ENCODE measurements at regions not wholly inside any gene's neighbourhood (a gene's known extent, or its start where the extent isn't known, plus 50 kb on each side); places are given as distances from the start of the nearest gene placed in this dataset.

DNA sequence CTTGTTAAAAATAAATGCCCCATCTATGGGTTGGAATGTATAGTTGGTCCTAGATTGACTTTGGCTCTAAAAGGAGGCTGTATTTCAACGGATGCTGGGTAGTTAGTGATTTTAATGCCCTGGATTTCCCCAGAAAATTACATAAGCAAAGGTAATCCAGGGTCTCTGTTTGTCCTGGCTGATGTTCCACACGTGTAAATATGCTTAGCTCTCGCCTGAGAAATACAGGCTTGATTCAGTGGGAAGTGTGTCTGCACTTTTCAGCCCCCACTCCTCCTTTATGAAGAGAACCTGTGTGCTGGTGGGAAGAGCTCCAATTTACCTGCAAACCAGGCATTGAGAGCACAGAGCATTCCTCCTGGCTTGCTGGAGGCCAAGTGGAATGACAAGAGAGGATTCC lies 294.6 kb upstream of the CLINT1 start:
- TF ChIP-seq, protein P1, sequence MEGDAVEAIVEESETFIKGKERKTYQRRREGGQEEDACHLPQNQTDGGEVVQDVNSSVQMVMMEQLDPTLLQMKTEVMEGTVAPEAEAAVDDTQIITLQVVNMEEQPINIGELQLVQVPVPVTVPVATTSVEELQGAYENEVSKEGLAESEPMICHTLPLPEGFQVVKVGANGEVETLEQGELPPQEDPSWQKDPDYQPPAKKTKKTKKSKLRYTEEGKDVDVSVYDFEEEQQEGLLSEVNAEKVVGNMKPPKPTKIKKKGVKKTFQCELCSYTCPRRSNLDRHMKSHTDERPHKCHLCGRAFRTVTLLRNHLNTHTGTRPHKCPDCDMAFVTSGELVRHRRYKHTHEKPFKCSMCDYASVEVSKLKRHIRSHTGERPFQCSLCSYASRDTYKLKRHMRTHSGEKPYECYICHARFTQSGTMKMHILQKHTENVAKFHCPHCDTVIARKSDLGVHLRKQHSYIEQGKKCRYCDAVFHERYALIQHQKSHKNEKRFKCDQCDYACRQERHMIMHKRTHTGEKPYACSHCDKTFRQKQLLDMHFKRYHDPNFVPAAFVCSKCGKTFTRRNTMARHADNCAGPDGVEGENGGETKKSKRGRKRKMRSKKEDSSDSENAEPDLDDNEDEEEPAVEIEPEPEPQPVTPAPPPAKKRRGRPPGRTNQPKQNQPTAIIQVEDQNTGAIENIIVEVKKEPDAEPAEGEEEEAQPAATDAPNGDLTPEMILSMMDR (IDR thresholded peaks at IDR 0.05), result no peak
- no peak for TF ChIP-seq POLR2AphosphoS5 (IDR thresholded peaks at IDR 0.05)
- no peak for TF ChIP-seq POLR2A (IDR thresholded peaks at IDR 0.05)
- no peak for TF ChIP-seq EP300 (IDR thresholded peaks at IDR 0.05)
